HEK293 (cell line): ENCODE measurements at regions not wholly inside any gene's neighbourhood (a gene's known extent, or its start where the extent isn't known, plus 50 kb on each side); places are given as distances from the start of the nearest gene placed in this dataset.

Experiments used
- GFI1B ChIP-seq: fragments of 450-650 bp; formaldehyde crosslinking; IDR thresholded peaks from 2 replicates; pipeline ENCODE4 v1.5.1; 2016; ENCODE audit warnings: missing biosample characterization, missing genetic modification characterization
- HOXD13 ChIP-seq: sonication (generic); formaldehyde crosslinking; IDR thresholded peaks from 2 replicates; pipeline ENCODE4 v1.8.0; 2022; ENCODE audit warnings: missing genetic modification reagents, borderline replicate concordance
- KLF16 ChIP-seq: fragments of 450-650 bp; formaldehyde crosslinking; IDR thresholded peaks from 2 replicates; pipeline ENCODE4 v1.5.1; 2017; ENCODE audit warnings: missing biosample characterization, missing genetic modification characterization
- PBX3 ChIP-seq: sonication (generic); formaldehyde crosslinking; IDR thresholded peaks from 2 replicates; pipeline ENCODE4 v1.8.1; 2022; ENCODE audit warnings: mild to moderate bottlenecking, moderate library complexity, missing genetic modification reagents
- PRDM4 ChIP-seq: fragments of 450-650 bp; formaldehyde crosslinking; IDR thresholded peaks from 2 replicates; pipeline ENCODE4 v1.5.1; 2017; ENCODE audit warnings: missing biosample characterization, missing genetic modification characterization
- RBAK ChIP-seq: fragments of 450-650 bp; formaldehyde crosslinking; IDR thresholded peaks from 2 replicates; pipeline ENCODE4 v1.5.1; 2016; ENCODE audit warnings: missing biosample characterization, missing genetic modification characterization
- REST ChIP-seq: fragments of 450-650 bp; formaldehyde crosslinking; IDR thresholded peaks from 2 replicates; pipeline ENCODE4 v1.5.1; 2016; ENCODE audit warnings: missing biosample characterization, missing genetic modification characterization
- TSHZ1 ChIP-seq: fragments of 450-650 bp; formaldehyde crosslinking; IDR thresholded peaks from 2 replicates; pipeline ENCODE4 v1.5.1; 2016; ENCODE audit warnings: missing biosample characterization, missing genetic modification characterization, borderline replicate concordance
- ZFHX2 ChIP-seq: fragments of 450-650 bp; formaldehyde crosslinking; conservative IDR thresholded peaks from 2 replicates; pipeline ENCODE4 v1.5.1; 2016; ENCODE audit warnings: missing biosample characterization, missing genetic modification characterization
- ZFP37 ChIP-seq: fragments of 450-650 bp; formaldehyde crosslinking; IDR thresholded peaks from 2 replicates; pipeline ENCODE4 v1.5.1; 2016; ENCODE audit warnings: missing biosample characterization, missing genetic modification characterization
- ZIC2 ChIP-seq: fragments of 450-650 bp; formaldehyde crosslinking; IDR thresholded peaks from 2 replicates; pipeline ENCODE4 v1.5.1; 2016; ENCODE audit warnings: missing biosample characterization, missing genetic modification characterization
- ZNF10 ChIP-seq: fragments of 450-650 bp; formaldehyde crosslinking; IDR thresholded peaks from 2 replicates; pipeline ENCODE4 v1.5.1; 2017; ENCODE audit warnings: missing biosample characterization, missing genetic modification characterization
- ZNF133 ChIP-seq: fragments of 450-650 bp; formaldehyde crosslinking; IDR thresholded peaks from 2 replicates; pipeline ENCODE4 v1.5.1; 2016; ENCODE audit warnings: missing biosample characterization, missing genetic modification characterization
- ZNF18 ChIP-seq: fragments of 450-650 bp; formaldehyde crosslinking; IDR thresholded peaks from 2 replicates; pipeline ENCODE4 v1.5.1; 2016; ENCODE audit warnings: missing biosample characterization, missing genetic modification characterization
- ZNF223 ChIP-seq: fragments of 450-650 bp; formaldehyde crosslinking; IDR thresholded peaks from 2 replicates; pipeline ENCODE4 v1.5.1; 2016; ENCODE audit warnings: missing biosample characterization, missing genetic modification characterization
- ZNF391 ChIP-seq: fragments of 450-650 bp; formaldehyde crosslinking; IDR thresholded peaks from 2 replicates; pipeline ENCODE4 v1.5.1; 2016; ENCODE audit warnings: low read depth, missing biosample characterization, missing genetic modification characterization, borderline replicate concordance
- ZNF404 ChIP-seq: fragments of 450-650 bp; formaldehyde crosslinking; IDR thresholded peaks from 2 replicates; pipeline ENCODE4 v1.5.1; 2017; ENCODE audit warnings: missing biosample characterization, missing genetic modification characterization
- ZNF473 ChIP-seq: fragments of 450-650 bp; formaldehyde crosslinking; IDR thresholded peaks from 2 replicates; pipeline ENCODE4 v1.5.1; 2017; ENCODE audit warnings: missing biosample characterization, missing genetic modification characterization
- ZNF530 ChIP-seq: fragments of 450-650 bp; formaldehyde crosslinking; IDR thresholded peaks from 2 replicates; pipeline ENCODE4 v1.5.1; 2016; ENCODE audit warnings: low read depth, missing biosample characterization, missing genetic modification characterization
- ZNF626 ChIP-seq: fragments of 450-650 bp; sonication (Bioruptor Pico); formaldehyde crosslinking; IDR thresholded peaks from 2 replicates; pipeline ENCODE4 v1.5.1; 2018; ENCODE audit warnings: missing biosample characterization, missing genetic modification characterization, inconsistent platforms
- ZNF660 ChIP-seq: fragments of 450-650 bp; IDR thresholded peaks from 2 replicates; pipeline ENCODE4 v1.5.1; 2018; ENCODE audit warnings: missing biosample characterization, mild to moderate bottlenecking, missing genetic modification characterization
- ZNF692 ChIP-seq: fragments of 450-650 bp; formaldehyde crosslinking; IDR thresholded peaks from 2 replicates; pipeline ENCODE4 v1.5.1; 2016; ENCODE audit warnings: missing biosample characterization, missing genetic modification characterization
- ZNF701 ChIP-seq: fragments of 450-650 bp; formaldehyde crosslinking; IDR thresholded peaks from 2 replicates; pipeline ENCODE4 v1.5.1; 2016; ENCODE audit warnings: missing biosample characterization, missing genetic modification characterization
- ZNF707 ChIP-seq: fragments of 450-650 bp; formaldehyde crosslinking; IDR thresholded peaks from 2 replicates; pipeline ENCODE4 v1.5.1; 2016; ENCODE audit warnings: missing biosample characterization, missing genetic modification characterization
- ZNF791 ChIP-seq: fragments of 450-650 bp; formaldehyde crosslinking; IDR thresholded peaks from 2 replicates; pipeline ENCODE4 v1.5.1; 2016; ENCODE audit warnings: missing biosample characterization, missing genetic modification characterization

- TF ChIP-seq TSHZ1 (tag by site-specific recombination) (no peak), ZNF391 (tag by site-specific recombination) (no peak), ZNF692 (tag by site-specific recombination) (peak; percentile 76; the same call in 1 of the 2 replicates), ZNF473 (tag by site-specific recombination) (no peak), KLF16 (tag by site-specific recombination) (no peak), ZNF660 (tag by site-specific recombination) (peak; percentile 85), ZNF133 (tag by site-specific recombination) (no peak), PRDM4 (tag by site-specific recombination) (no peak), GFI1B (no peak), ZNF404 (no peak), PBX3 (peak; percentile 99), REST (tag by site-specific recombination) (peak; percentile 100), RBAK (no peak), ZFHX2 (peak; percentile 64), ZIC2 (tag by site-specific recombination) (peak; percentile 57), ZNF626 (no peak), ZNF707 (tag by site-specific recombination) (no peak), ZFP37 (tag by site-specific recombination) (peak; percentile 69), HOXD13 (CRISPR knock-in tag) (peak; percentile 87; the same call in 1 of the 2 replicates), ZNF701 (tag by site-specific recombination) (no peak), ZNF791 (tag by site-specific recombination) (no peak), ZNF530 (tag by site-specific recombination) (no peak), ZNF223 (tag by site-specific recombination) (no peak), ZNF18 (no peak), ZNF10 (tag by site-specific recombination) (0 out of 2 replicates have a peak, but pooled peaks have one; percentile 20)
These were observed 74.6 kb upstream of the CPLX2 start (continued) for GRCh38 chr5:175796536-175797499.
